ENCODE measurements at regions not wholly inside any gene's neighbourhood (a gene's known extent, or its start where the extent isn't known, plus 50 kb on each side); places are given as distances from the start of the nearest gene placed in this dataset.

GRCh38 chr5:98578438-98578837 is 195.0 kb upstream of the RGMB start:
- no peak for DNase-seq
- Histone ChIP-seq H2AFZ (ENCODE audit: insufficient read depth, low read depth, low read length, poor library complexity, severe bottlenecking) (no peak overlapping the region), H3K4me3 (ENCODE audit: control extremely low read depth in 1 of 5, extremely low read depth in 1 of 5, insufficient read depth in 1 of 5, low read depth in 2 of 5, low read length in 4 of 5) (no peak overlapping the region), H3K9me3 (ENCODE audit: control extremely low read depth in 1 of 3, control insufficient read depth in 2 of 3, insufficient read depth in 1 of 3, low read length in 2 of 3) (peaks cover 0 to 2% (median 0%) of the 10 kb centered on the region in 3 donors), H3K27me3 (replicated peaks in 1 of 4; ENCODE audit: control extremely low read depth in 1 of 4, control insufficient read depth in 3 of 4, insufficient read depth in 4 of 4, low read length in 3 of 4) (no peaks in the 10 kb centered on the region), H3K27ac (ENCODE audit: low read length in 2 of 2) (no peak overlapping the region), H4K20me1 (ENCODE audit: control insufficient read depth, insufficient read depth, low read length, poor library complexity, severe bottlenecking) (no peaks in the 10 kb centered on the region), H3K36me3 (replicated peaks in 1 of 2; ENCODE audit: control extremely low read depth in 1 of 2, control insufficient read depth in 1 of 2, extremely low read depth in 1 of 2, insufficient read depth in 2 of 2, low read length in 1 of 2) (no peaks in the 10 kb centered on the region), H3K9ac (ENCODE audit: low read length) (no peak overlapping the region), H3K4me1 (ENCODE audit: control insufficient read depth in 2 of 2, insufficient read depth in 2 of 2, low read length in 2 of 2) (no peaks in the 10 kb centered on the region), H3K4me2 (replicated peaks; ENCODE audit: low read depth, low read length, poor library complexity, severe bottlenecking) (no peak overlapping the region), H3K79me2 (ENCODE audit: control insufficient read depth, insufficient read depth, low read length) (no peaks in the 10 kb centered on the region)
- Mint-ChIP-seq H3K4me1 (no peaks in the 10 kb centered on the region), H3K27ac (no peak overlapping the region), H3K9me3 (ENCODE audit: insufficient read depth) (no peaks in the 10 kb centered on the region), H3K4me3 (no peak overlapping the region), H3K27me3 (no peaks in the 10 kb centered on the region)
- CTCF ChIA-PET, result no interaction called here
- WGBS (ENCODE audit: insufficient coverage), result no CpG with 5 or more reads among the region's 1 CpG
- intact Hi-C loops (cut with micrococcal nuclease), result no loop called here
- POLR2A ChIA-PET, result no interaction called here
- TF ChIP-seq CTCF (IDR thresholded peaks at IDR 0.05) (no peak), EZH2 (IDR thresholded peaks at IDR 0.05; ENCODE audit: borderline replicate concordance, insufficient read depth, low read depth, low read length, poor library complexity, severe bottlenecking) (no peak)
- no peak for ATAC-seq (ENCODE audit: low read depth)

GRCh38 chr5:98581112-98581997 is 192.1 kb upstream of the RGMB start:
- Mint-ChIP-seq H3K4me1 (no peaks in the 10 kb centered on the region), H3K4me3 (no peak overlapping the region), H3K27me3 (no peaks in the 10 kb centered on the region), H3K27ac (no peak overlapping the region), H3K9me3 (ENCODE audit: insufficient read depth) (no peaks in the 10 kb centered on the region)
- intact Hi-C loops (cut with micrococcal nuclease), result no loop called here
- DNase-seq, result no peak
- H3K27me3 ChIP-seq (replicated peaks in 1 of 4; ENCODE audit: control extremely low read depth in 1 of 4, control insufficient read depth in 3 of 4, insufficient read depth in 4 of 4, low read length in 3 of 4), result no peaks in the 10 kb centered on the region
- no peak overlapping the region for H3K4me2 ChIP-seq (replicated peaks; ENCODE audit: low read depth, low read length, poor library complexity, severe bottlenecking)
- H3K9me3 ChIP-seq (ENCODE audit: control extremely low read depth in 1 of 3, control insufficient read depth in 2 of 3, insufficient read depth in 1 of 3, low read length in 2 of 3), result peaks cover 0 to 2% (median 0%) of the 10 kb centered on the region in 3 donors
- no peaks in the 10 kb centered on the region for H4K20me1 ChIP-seq (ENCODE audit: control insufficient read depth, insufficient read depth, low read length, poor library complexity, severe bottlenecking)
- no peak overlapping the region for H3K4me3 ChIP-seq (ENCODE audit: control extremely low read depth in 1 of 5, extremely low read depth in 1 of 5, insufficient read depth in 1 of 5, low read depth in 2 of 5, low read length in 4 of 5)
- no peaks in the 10 kb centered on the region for H3K36me3 ChIP-seq (replicated peaks in 1 of 2; ENCODE audit: control extremely low read depth in 1 of 2, control insufficient read depth in 1 of 2, extremely low read depth in 1 of 2, insufficient read depth in 2 of 2, low read length in 1 of 2)
- H3K79me2 ChIP-seq (ENCODE audit: control insufficient read depth, insufficient read depth, low read length), result no peaks in the 10 kb centered on the region
- H2AFZ ChIP-seq (ENCODE audit: insufficient read depth, low read depth, low read length, poor library complexity, severe bottlenecking), result no peak overlapping the region
- CTCF ChIA-PET, result no interaction called here
- no peak for ATAC-seq (ENCODE audit: low read depth)
- TF ChIP-seq CTCF (IDR thresholded peaks at IDR 0.05), result no peak
- TF ChIP-seq EZH2 (IDR thresholded peaks at IDR 0.05; ENCODE audit: borderline replicate concordance, insufficient read depth, low read depth, low read length, poor library complexity, severe bottlenecking), result no peak
- WGBS (ENCODE audit: insufficient coverage), result no CpG with 5 or more reads among the region's 1 CpG
- no peak overlapping the region for H3K9ac ChIP-seq (ENCODE audit: low read length)
- no peak overlapping the region for H3K27ac ChIP-seq (ENCODE audit: low read length in 2 of 2)
- H3K4me1 ChIP-seq (ENCODE audit: control insufficient read depth in 2 of 2, insufficient read depth in 2 of 2, low read length in 2 of 2), result no peaks in the 10 kb centered on the region
- POLR2A ChIA-PET, result no interaction called here
